ENCODE measurements at regions not wholly inside any gene's neighbourhood (a gene's known extent, or its start where the extent isn't known, plus 50 kb on each side); places are given as distances from the start of the nearest gene placed in this dataset.

- TF ChIP-seq ATF1 (CRISPR knock-in tag; IDR thresholded peaks at IDR 0.05), result no peak
- TF ChIP-seq CREB1 (CRISPR knock-in tag; IDR thresholded peaks at IDR 0.05), result no peak
- TF ChIP-seq ATF2 (CRISPR knock-in tag; IDR thresholded peaks at IDR 0.05; ENCODE audit: borderline replicate concordance, low read depth), result no peak
- no peak for TF ChIP-seq CTCF (IDR thresholded peaks at IDR 0.05)
- TF ChIP-seq FOXJ3 (CRISPR knock-in tag; IDR thresholded peaks at IDR 0.05; ENCODE audit: borderline replicate concordance), result no peak
- no peak for TF ChIP-seq ZSCAN18 (CRISPR knock-in tag; IDR thresholded peaks at IDR 0.05)
- no peak for TF ChIP-seq ERG (CRISPR knock-in tag; IDR thresholded peaks at IDR 0.05)
- no peak for TF ChIP-seq MAX (CRISPR knock-in tag; IDR thresholded peaks at IDR 0.05)
- no peak for TF ChIP-seq PREB (CRISPR knock-in tag; IDR thresholded peaks at IDR 0.05; ENCODE audit: borderline replicate concordance)
- no peak for TF ChIP-seq ATF6 (CRISPR knock-in tag; IDR thresholded peaks at IDR 0.05)
- no peak for TF ChIP-seq FOXP1 (CRISPR knock-in tag; IDR thresholded peaks at IDR 0.05; ENCODE audit: borderline replicate concordance)
- no peak for TF ChIP-seq SP1 (CRISPR knock-in tag; conservative IDR thresholded peaks at IDR 0.05)
- no peak for TF ChIP-seq GABPB1 (CRISPR knock-in tag; IDR thresholded peaks at IDR 0.05)
- no peak for TF ChIP-seq NFE2L1 (CRISPR knock-in tag; IDR thresholded peaks at IDR 0.05)
Observed at GRCh38 chr14:80383223-80383622, 171.9 kb upstream of the DIO2 start.
